SU-DHL-6 (cell line): ENCODE measurements at regions not wholly inside any gene's neighbourhood (a gene's known extent, or its start where the extent isn't known, plus 50 kb on each side); places are given as distances from the start of the nearest gene placed in this dataset.

Source experiments
- CTCF ChIP-seq: fragments of 200-600 bp; sonication (generic); IDR thresholded peaks from one replicate; pipeline ENCODE4 v1.5.1; 2017; ENCODE audit warnings: antibody characterized with exemption, mild to moderate bottlenecking, low read length, moderate library complexity; ENCODE audit not compliant: insufficient read depth, poor library complexity, severe bottlenecking
- EZH2phosphoT487 ChIP-seq: fragments of 200-600 bp; sonication (generic), shearing (Covaris generic); conservative IDR thresholded peaks from 2 replicates; pipeline ENCODE4 v1.6.1; 2018; ENCODE audit warnings: mild to moderate bottlenecking, antibody characterized with exemption, low read length, moderate library complexity, mixed read lengths

GRCh38 chr2:209259767-209260166 is 164.1 kb upstream of the MAP2 start:
- TF ChIP-seq CTCF (no peak), EZH2phosphoT487 (no peak)
